Activated CD4-positive, alpha-beta memory T cell treated with anti-CD3 and anti-CD28 coated beads for 36 hours (primary cell): ENCODE measurements at regions not wholly inside any gene's neighbourhood (a gene's known extent, or its start where the extent isn't known, plus 50 kb on each side); places are given as distances from the start of the nearest gene placed in this dataset.
"Not testable (repeated sequence)": the region's sequence is repeated elsewhere in the genome, so short reads cannot be mapped to it uniquely, and the experiment has no call there.

ENCODE experiments used
- CTCF ChIA-PET: fragments of 350-600 bp; sonication (Branson Sonifier 250); formaldehyde crosslinking; loops from one replicate; lab custom pipeline; 2021; ENCODE audit warnings: antibody characterized with exemption, inconsistent platforms; lab: Charles Lee
- POLR2A ChIA-PET: fragments of 350-600 bp; sonication (Branson Sonifier 250); formaldehyde crosslinking; loops from one replicate; lab custom pipeline; 2021; ENCODE audit warnings: antibody characterized with exemption; lab: Charles Lee
- DNase-seq: peaks from one replicate; pipeline ENCODE4 v3.0.0-alpha.2; 2020
- H3K27ac Mint-ChIP-seq: one replicate; pipeline ENCODE4 v1.8.0; 2021; ENCODE audit warnings: mixed read lengths
- H3K27me3 Mint-ChIP-seq: one replicate; pipeline ENCODE4 v1.8.0; 2021; ENCODE audit warnings: mixed read lengths
- H3K36me3 Mint-ChIP-seq: one replicate; pipeline ENCODE4 v1.8.0; 2021; ENCODE audit warnings: mixed read lengths
- H3K4me1 Mint-ChIP-seq: one replicate; pipeline ENCODE4 v1.8.0; 2021; ENCODE audit warnings: low read depth, mixed read lengths
- H3K4me3 Mint-ChIP-seq: one replicate; pipeline ENCODE4 v1.8.0; 2021; ENCODE audit warnings: mild to moderate bottlenecking, mixed read lengths
- H3K9me3 Mint-ChIP-seq: one replicate; pipeline ENCODE4 v1.8.0; 2021; ENCODE audit warnings: mixed read lengths
- intact Hi-C: fragments of 100-400 bp; cut with micrococcal nuclease; formaldehyde crosslinking; loops from one replicate; pipeline ENCODE4 v1.15.1; 2023

DNA sequence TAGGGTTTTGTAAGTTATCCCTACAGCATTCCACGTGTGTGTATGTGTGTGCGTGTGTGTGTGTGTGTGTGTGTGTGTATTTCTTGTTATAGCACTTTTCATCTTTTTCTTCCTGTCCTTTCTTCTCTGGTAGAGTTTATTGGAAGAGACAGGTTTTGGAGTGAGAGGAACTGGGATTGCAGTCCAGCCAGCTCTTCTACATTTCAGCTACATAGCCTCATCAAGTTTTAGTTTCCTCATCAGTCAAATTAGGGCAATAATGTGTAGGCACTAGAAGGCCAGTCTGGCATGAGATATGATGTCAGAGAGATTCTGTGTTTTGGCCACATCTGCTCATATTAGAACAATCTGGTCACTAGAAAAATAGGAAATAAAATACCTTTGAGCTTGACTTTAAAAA lies 1283.5 kb upstream of the TENM4 start:
- no peaks in the 10 kb centered on the region for H3K4me1 Mint-ChIP-seq
- no peaks in the 10 kb centered on the region for H3K36me3 Mint-ChIP-seq
- H3K9me3 Mint-ChIP-seq: peaks cover 11% of the 10 kb centered on the region
- CTCF ChIA-PET: no interaction called here
- H3K27ac Mint-ChIP-seq: no peak overlapping the region
- no peak overlapping the region for H3K4me3 Mint-ChIP-seq
- no peak for DNase-seq
- POLR2A ChIA-PET: no interaction called here
- intact Hi-C loops: no loop called here
- H3K27me3 Mint-ChIP-seq: no peaks in the 10 kb centered on the region

DNA sequence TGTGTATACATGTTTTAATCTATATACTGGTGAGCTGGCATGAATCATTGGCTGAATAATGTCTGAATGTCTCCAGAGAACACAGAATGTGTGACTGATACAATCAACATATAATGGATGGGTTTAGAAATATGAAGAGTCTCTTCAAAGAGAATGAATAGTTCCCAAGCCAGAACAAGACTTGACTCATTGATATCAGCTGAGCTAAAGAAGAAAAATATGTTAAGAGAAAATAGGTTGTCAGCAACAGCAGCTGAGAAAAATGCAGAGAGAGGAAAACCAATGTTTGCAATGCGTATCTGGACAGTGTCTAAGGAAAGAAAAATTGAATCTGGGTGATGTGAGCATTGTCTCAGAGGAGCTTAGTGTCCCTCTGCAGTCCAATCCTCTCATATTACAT lies 1281.8 kb upstream of the TENM4 start:
- Mint-ChIP-seq H3K27me3 (no peaks in the 10 kb centered on the region), H3K9me3 (peaks cover 9% of the 10 kb centered on the region), H3K27ac (no peak overlapping the region), H3K4me1 (no peaks in the 10 kb centered on the region), H3K36me3 (no peaks in the 10 kb centered on the region), H3K4me3 (no peak overlapping the region)
- no peak for DNase-seq
- ChIA-PET POLR2A (no interaction called here), CTCF (no interaction called here)
- intact Hi-C loops: no loop called here

DNA sequence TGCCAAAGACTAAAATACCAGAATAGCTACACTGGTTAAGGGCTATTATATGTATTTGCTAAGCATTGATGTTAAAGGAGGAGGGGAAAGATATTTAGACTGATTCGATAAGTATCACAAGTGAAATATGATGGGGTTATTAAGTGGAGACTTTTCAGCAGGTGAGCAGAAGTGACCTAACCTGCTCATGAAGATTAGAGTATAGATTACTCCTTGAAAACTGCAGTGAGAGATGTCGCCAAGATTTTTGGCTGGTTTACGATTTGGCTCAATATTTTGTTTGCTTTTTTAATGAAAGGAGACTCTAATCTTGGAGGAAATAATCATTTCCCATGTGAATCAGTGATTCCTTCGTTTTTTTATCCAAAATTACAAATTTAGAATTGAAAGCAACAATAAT lies 1279.5 kb upstream of the TENM4 start:
- no peaks in the 10 kb centered on the region for H3K27me3 Mint-ChIP-seq

DNA sequence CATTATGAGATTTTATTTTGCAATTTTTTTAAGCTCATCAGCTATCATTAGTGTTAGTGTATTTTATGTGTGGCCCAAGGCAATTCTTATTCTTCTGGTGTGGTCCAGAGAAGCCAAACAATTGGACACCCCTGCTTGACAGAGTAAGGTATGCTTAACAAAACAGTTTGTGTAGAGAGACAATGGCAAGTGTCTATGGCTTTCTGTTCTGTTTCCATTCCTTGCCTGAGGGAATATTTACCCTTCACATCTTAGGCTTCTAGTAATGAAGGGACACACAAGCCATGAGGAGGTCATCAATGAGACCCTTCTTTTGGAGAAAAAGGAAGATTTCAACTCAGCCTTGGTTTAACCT lies 1278.4 kb upstream of the TENM4 start:
- CTCF ChIA-PET: no interaction called here
- Mint-ChIP-seq H3K4me3 (no peak overlapping the region), H3K27me3 (no peaks in the 10 kb centered on the region), H3K4me1 (no peaks in the 10 kb centered on the region), H3K9me3 (peaks cover 19% of the 10 kb centered on the region), H3K36me3 (no peaks in the 10 kb centered on the region), H3K27ac (no peak overlapping the region)
- POLR2A ChIA-PET: no interaction called here
- DNase-seq: no peak
- intact Hi-C loops: no loop called here

More for the DNA sequence above, 1279.5 kb upstream of the TENM4 start:
- ChIA-PET POLR2A (no interaction called here), CTCF (no interaction called here)
- Mint-ChIP-seq H3K36me3 (no peaks in the 10 kb centered on the region), H3K27ac (no peak overlapping the region), H3K4me3 (no peak overlapping the region), H3K9me3 (peaks cover 12% of the 10 kb centered on the region), H3K4me1 (no peaks in the 10 kb centered on the region)
- DNase-seq: no peak
- intact Hi-C loops: no loop called here

DNA sequence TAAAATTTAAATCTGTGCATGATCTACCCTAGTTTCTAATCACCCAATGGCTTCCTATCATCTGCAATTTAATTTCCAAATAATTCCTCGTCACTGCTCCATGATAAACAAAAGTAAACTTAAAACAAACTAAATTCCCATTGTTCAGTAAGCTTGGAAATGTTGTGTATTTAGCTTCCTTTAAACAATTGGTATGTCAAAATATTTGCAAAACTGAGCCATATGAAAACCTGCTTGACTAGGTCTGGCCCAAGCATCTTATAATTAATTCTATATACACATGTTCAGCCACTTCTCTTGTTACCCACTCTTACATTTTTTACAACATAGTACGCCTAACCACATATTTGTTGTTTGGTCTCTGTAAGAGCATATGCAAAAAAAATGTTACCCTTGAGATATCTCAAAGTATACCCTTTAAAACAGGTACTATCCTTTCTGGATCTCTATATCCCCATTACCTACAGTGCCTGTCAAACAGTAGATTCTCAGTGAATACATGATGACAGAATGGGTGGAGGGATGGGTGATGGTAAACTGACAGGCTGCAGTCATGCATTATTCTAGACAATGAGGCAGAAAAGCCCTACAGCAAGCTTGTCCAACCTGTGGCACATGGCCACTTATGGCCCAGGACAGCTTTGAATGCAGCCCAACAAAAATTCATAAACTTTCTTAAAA lies 1277.9 kb upstream of the TENM4 start:
- ChIA-PET POLR2A (no interaction called here), CTCF (no interaction called here)
- Mint-ChIP-seq H3K36me3 (no peaks in the 10 kb centered on the region), H3K9me3 (peaks cover 21% of the 10 kb centered on the region), H3K4me3 (no peak overlapping the region), H3K4me1 (no peaks in the 10 kb centered on the region), H3K27me3 (no peaks in the 10 kb centered on the region), H3K27ac (no peak overlapping the region)
- no peak for DNase-seq
- intact Hi-C loops: no loop called here

DNA sequence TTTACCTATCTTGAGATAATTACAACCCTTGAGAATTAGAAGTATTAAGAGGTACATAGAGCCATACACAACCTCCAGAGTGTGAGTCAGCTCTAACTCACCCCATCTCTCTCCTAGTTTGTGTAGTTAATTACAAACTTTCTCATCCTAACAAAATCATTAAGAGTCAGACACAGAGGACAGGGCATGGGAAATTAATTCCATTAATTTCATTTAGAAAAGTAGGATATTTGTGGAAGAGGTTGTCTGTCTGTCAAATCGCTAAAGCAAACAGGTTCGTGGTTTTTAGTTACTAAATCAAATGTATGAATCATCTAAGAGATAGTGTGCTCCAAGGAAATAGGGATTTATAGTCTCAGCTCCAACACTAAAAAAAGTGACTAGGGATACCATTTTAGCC lies 1261.4 kb upstream of the TENM4 start:
- Mint-ChIP-seq H3K4me3 (no peak overlapping the region), H3K4me1 (no peaks in the 10 kb centered on the region), H3K27me3 (no peaks in the 10 kb centered on the region), H3K9me3 (peaks cover 43% of the 10 kb centered on the region), H3K27ac (no peak overlapping the region), H3K36me3 (no peaks in the 10 kb centered on the region)
- no peak for DNase-seq
- ChIA-PET POLR2A (no interaction called here), CTCF (no interaction called here)
- intact Hi-C loops: no loop called here

DNA sequence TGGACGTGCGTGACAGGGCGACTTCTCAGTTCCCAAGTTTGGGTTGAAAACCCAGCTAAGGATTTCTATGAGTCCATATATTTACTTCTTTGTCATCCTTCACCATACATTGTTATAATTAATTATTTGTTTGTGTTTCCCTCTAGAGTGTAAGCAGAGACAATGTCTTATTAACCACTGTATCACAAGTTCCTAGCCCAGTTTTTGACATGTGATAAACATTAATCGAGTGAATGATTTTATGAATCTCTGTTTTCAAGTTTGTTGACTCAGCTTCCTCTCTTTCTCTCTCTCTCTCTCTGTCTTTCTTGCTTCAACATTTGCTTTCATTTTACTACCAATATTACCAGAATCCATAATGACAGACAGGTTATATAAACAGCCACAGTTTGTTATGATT lies 1259.6 kb upstream of the TENM4 start:
- Mint-ChIP-seq H3K36me3 (no peaks in the 10 kb centered on the region), H3K4me3 (no peak overlapping the region), H3K4me1 (no peaks in the 10 kb centered on the region), H3K27me3 (no peaks in the 10 kb centered on the region), H3K27ac (no peak overlapping the region), H3K9me3 (peaks cover 35% of the 10 kb centered on the region)
- no peak for DNase-seq
- CTCF ChIA-PET: no interaction called here
- POLR2A ChIA-PET: no interaction called here
- intact Hi-C loops: no loop called here

DNA sequence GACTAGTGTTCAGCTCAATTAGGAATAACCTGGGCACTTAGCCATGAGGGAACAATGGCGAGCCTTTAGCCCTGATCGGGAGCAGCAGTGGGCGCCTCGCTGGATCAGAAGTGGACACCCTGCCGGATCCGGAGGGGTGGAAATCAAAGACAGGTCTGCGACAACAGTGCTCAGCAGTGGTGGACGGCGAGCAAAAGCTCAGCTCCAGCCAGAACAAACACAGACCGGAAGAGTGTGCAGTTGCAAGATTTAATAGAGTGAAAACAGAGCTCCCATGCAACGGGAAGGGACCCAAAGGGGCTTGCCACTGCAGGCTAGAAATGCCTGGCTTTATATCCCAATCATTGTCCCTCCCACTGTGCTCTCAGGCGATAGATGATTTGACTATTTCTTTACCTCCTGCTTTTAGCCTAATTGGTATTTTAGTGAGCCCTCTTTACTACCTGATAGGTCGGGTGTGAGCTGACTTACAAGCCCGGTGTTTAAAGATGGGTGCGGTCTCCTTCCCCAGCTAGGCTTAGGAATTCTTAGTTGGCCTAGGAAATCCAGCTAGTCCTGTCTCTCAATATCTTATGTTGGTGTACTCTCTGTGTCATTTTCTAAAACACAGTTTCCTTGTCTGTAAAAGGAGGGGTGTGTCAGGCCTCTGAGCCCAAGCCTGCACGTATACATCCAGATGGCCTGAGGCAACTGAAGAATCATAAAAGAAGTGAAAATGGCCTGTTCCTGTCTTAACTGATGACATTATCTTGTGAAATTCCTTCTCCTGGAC lies 1258.8 kb upstream of the TENM4 start:
- H3K4me1 Mint-ChIP-seq, H3K27ac Mint-ChIP-seq, POLR2A ChIA-PET, H3K27me3 Mint-ChIP-seq, intact Hi-C loops, H3K36me3 Mint-ChIP-seq, DNase-seq, H3K4me3 Mint-ChIP-seq, CTCF ChIA-PET: not testable (repeated sequence)
- peaks cover 27% of the 10 kb centered on the region for H3K9me3 Mint-ChIP-seq

DNA sequence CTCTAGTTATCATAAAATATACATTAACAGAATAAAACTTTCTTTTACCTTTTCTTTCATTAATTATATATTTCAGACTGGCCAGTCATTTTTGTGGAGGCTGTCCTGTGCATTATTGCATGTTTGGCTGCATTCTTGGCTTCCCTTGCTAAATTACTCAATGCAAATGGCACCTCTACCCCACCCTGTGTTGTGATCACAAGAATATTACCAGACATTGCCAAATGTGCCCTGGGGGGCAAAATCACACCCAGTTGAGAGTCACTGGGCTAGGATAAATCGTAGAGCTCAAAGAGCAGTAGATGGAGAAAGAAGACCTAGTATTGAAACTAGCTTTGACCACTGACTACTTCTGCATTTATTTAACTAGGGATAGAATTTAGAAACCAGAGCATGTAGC lies 1257.8 kb upstream of the TENM4 start:
- Mint-ChIP-seq H3K27ac (no peak overlapping the region), H3K36me3 (no peaks in the 10 kb centered on the region), H3K9me3 (peaks cover 24% of the 10 kb centered on the region), H3K4me3 (no peak overlapping the region), H3K27me3 (no peaks in the 10 kb centered on the region), H3K4me1 (no peaks in the 10 kb centered on the region)
- ChIA-PET CTCF (no interaction called here), POLR2A (no interaction called here)
- DNase-seq: no peak
- intact Hi-C loops: no loop called here

DNA sequence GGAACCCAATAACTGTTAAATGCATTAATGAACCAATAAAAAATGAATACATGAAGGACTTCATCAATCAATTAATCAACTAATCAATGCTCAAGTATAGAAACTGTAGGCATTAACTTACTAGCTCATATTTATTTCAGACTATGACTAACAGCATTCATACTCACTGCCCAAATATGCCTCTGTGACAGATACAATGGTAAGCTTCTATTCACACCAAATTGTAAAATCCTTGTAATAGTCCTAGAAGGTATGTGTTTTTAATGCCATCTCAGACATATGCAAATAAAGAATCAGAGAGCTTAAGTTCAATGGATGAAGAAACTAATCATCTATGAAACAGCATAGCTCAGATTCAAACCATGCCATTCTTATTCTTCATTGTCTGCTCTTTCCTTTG lies 1253.6 kb upstream of the TENM4 start:
- H3K27ac Mint-ChIP-seq: no peak overlapping the region
- H3K4me3 Mint-ChIP-seq: no peak overlapping the region
- ChIA-PET POLR2A (no interaction called here), CTCF (no interaction called here)
- no peak for DNase-seq
- H3K4me1 Mint-ChIP-seq: no peaks in the 10 kb centered on the region
- H3K36me3 Mint-ChIP-seq: no peaks in the 10 kb centered on the region
- H3K9me3 Mint-ChIP-seq: peaks cover 4% of the 10 kb centered on the region
- intact Hi-C loops: no loop called here
- H3K27me3 Mint-ChIP-seq: no peaks in the 10 kb centered on the region

DNA sequence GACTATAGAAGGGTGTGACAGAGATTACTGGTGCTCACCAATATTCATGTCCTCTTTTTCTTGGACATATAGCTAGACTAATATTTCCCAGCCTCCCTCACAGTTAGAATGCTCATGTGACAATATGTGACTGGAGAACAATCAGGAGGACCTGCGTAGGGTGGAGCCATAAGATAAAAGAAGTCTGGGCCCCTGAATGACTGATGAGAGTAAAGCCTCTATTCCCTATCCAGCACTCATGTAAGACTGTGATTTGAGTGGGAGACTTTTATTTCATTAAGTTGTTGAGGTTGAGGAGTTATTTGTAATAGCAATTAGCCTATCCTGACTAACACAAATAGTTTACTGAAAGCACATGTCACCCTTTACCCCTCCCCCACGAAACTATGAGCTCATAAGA lies 1247.1 kb upstream of the TENM4 start:
- DNase-seq: no peak
- Mint-ChIP-seq H3K27ac (no peak overlapping the region), H3K4me1 (no peaks in the 10 kb centered on the region), H3K27me3 (no peaks in the 10 kb centered on the region), H3K36me3 (no peaks in the 10 kb centered on the region), H3K9me3 (peaks cover 11% of the 10 kb centered on the region), H3K4me3 (no peak overlapping the region)
- intact Hi-C loops: no loop called here
- ChIA-PET CTCF (interaction anchor here (0.6 kb wide), 1 partner anchor 52 kb away, joined by 3 read pairs; no protein-coding TSS in a partner anchor), POLR2A (no interaction called here)

DNA sequence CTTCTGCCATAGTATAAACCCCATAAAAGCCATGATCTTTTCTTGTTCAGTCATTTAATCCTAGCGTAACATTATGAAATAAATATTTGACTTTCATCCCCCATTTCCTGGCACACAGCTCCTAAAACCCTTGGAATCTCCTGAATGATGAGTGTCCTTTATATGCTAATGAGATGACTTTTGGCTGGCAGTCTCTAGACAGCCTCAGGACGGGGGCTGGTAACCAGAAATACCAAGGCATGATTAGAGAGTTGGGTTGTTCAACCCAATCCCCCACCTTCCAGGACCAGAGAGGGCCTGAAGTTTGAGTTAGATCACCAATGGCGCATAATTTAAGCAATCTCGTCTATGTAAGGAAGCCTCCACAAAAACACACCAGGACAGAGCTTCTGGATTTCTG lies 1246.1 kb upstream of the TENM4 start:
- CTCF ChIA-PET: no interaction called here

DNA sequence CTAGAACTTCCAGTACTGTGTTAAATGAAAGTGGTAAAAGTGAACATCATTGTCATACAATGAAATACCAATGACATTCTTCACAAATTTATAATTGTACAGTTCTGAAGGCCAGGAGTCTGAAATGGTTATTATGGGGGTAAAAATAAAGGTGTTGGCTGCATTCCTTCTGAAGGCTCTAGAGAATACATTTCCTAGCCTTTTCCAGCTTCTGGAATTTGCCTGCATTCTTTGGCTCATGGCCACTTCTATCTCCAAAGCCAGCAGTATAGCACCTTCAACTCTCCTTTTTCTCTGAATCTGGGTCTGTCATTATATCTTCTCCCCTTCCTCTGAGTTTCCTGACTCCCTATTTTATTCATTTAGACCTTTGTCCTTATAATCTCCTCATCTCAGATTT lies 1232.7 kb upstream of the TENM4 start:
- Mint-ChIP-seq H3K4me3 (no peak overlapping the region), H3K36me3 (no peaks in the 10 kb centered on the region), H3K27ac (no peak overlapping the region), H3K4me1 (no peaks in the 10 kb centered on the region), H3K27me3 (no peaks in the 10 kb centered on the region), H3K9me3 (peaks cover 19% of the 10 kb centered on the region)
- intact Hi-C loops: no loop called here
- no peak for DNase-seq
- POLR2A ChIA-PET: no interaction called here
- CTCF ChIA-PET: no interaction called here

More for the DNA sequence above, 1246.1 kb upstream of the TENM4 start:
- Mint-ChIP-seq H3K27ac (no peak overlapping the region), H3K27me3 (no peaks in the 10 kb centered on the region), H3K4me3 (no peak overlapping the region), H3K4me1 (no peaks in the 10 kb centered on the region), H3K36me3 (no peaks in the 10 kb centered on the region), H3K9me3 (peaks cover 11% of the 10 kb centered on the region)
- POLR2A ChIA-PET: no interaction called here
- intact Hi-C loops: no loop called here
- no peak for DNase-seq
